NCI-H1930 (cell line): ENCODE measurements at regions not wholly inside any gene's neighbourhood (a gene's known extent, or its start where the extent isn't known, plus 50 kb on each side); places are given as distances from the start of the nearest gene placed in this dataset.
"Not testable (repeated sequence)": the region's sequence is repeated elsewhere in the genome, so short reads cannot be mapped to it uniquely, and the experiment has no call there.

Experiments used
- DNase-seq, 2 experiments: peaks; one replicate each; lab custom pipeline; 2025; lab: John Stamatoyannopoulos, UW

GRCh38 chr1:120664376-120665249 is 59.1 kb upstream of the NBPF26 start:
- DNase-seq, result not testable (repeated sequence)

DNA sequence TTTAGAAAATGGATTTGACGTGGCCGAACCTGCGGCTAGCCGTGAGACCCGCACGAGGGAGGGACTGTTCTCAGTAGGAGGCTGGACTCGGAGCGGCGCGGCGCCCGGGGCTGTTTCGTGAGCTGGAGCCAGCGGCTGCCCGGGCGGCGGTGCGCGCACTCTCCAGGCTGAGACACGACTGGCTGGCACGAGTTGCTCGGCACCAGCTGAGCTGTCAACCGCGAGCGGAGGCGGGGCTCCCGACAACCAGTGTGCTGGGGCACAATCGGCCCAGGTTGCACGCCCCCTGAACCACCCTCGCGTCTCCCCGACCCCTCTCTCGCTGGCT is 58.5 kb upstream of the NBPF26 start:
- DNase-seq, result not testable (repeated sequence)

GRCh38 chr1:120668187-120668586 is 55.6 kb upstream of the NBPF26 start:
- not testable (repeated sequence) for DNase-seq
